ENCODE measurements at regions not wholly inside any gene's neighbourhood (a gene's known extent, or its start where the extent isn't known, plus 50 kb on each side); places are given as distances from the start of the nearest gene placed in this dataset.

- Histone ChIP-seq H3K4me3 (no peak overlapping the region), H3K4me1 (no peaks in the 10 kb centered on the region), H3K27ac (no peak overlapping the region), H3K36me3 (no peaks in the 10 kb centered on the region), H3K9me3 (no peaks in the 10 kb centered on the region), H3K27me3 (no peaks in the 10 kb centered on the region)
- no peak for DNase-seq
- no peak for TF ChIP-seq CTCF (IDR thresholded peaks at IDR 0.05)
- intact Hi-C loops (cut with DNase I), result no loop called here
- no peak for ATAC-seq
Observed at GRCh38 chr4:61085534-61085933, 114.6 kb upstream of the ADGRL3 start.

- ATAC-seq (no peak), DNase-seq (no peak)
- intact Hi-C loops (cut with DNase I), result no loop called here
- Histone ChIP-seq H3K36me3 (no peaks in the 10 kb centered on the region), H3K4me3 (no peak overlapping the region), H3K27me3 (no peaks in the 10 kb centered on the region), H3K27ac (no peak overlapping the region), H3K4me1 (no peaks in the 10 kb centered on the region), H3K9me3 (no peaks in the 10 kb centered on the region)
- no peak for TF ChIP-seq CTCF (IDR thresholded peaks at IDR 0.05)
Observed at GRCh38 chr4:61086357-61086756, 113.8 kb upstream of the ADGRL3 start.

- DNase-seq (no peak), ATAC-seq (no peak)
- no peak overlapping the region for H3K27ac ChIP-seq
- intact Hi-C loops (cut with DNase I), result no loop called here
- H3K27me3 ChIP-seq, result no peaks in the 10 kb centered on the region
- H3K4me1 ChIP-seq, result no peaks in the 10 kb centered on the region
- no peaks in the 10 kb centered on the region for H3K9me3 ChIP-seq
- TF ChIP-seq CTCF (IDR thresholded peaks at IDR 0.05), result no peak
- no peaks in the 10 kb centered on the region for H3K36me3 ChIP-seq
- no peak overlapping the region for H3K4me3 ChIP-seq
Observed at GRCh38 chr4:61086979-61087378, 113.1 kb upstream of the ADGRL3 start.

GRCh38 chr4:61094854-61095598 is 105.1 kb upstream of the ADGRL3 start:
- no peak for DNase-seq
- intact Hi-C loops (cut with DNase I), result no loop called here
- Histone ChIP-seq H3K9me3 (no peaks in the 10 kb centered on the region), H3K27me3 (no peaks in the 10 kb centered on the region), H3K4me1 (no peaks in the 10 kb centered on the region), H3K36me3 (no peaks in the 10 kb centered on the region), H3K27ac (no peak overlapping the region), H3K4me3 (no peak overlapping the region)
- no peak for TF ChIP-seq CTCF (IDR thresholded peaks at IDR 0.05)
- peak; percentile 54 for ATAC-seq

GRCh38 chr4:61128682-61129081 is 71.4 kb upstream of the ADGRL3 start:
- ATAC-seq, result no peak
- Histone ChIP-seq H3K27me3 (no peaks in the 10 kb centered on the region), H3K27ac (no peak overlapping the region), H3K36me3 (no peaks in the 10 kb centered on the region), H3K4me3 (no peak overlapping the region), H3K4me1 (no peaks in the 10 kb centered on the region), H3K9me3 (no peaks in the 10 kb centered on the region)
- intact Hi-C loops (cut with DNase I), result no loop called here
- no peak for DNase-seq
- no peak for TF ChIP-seq CTCF (IDR thresholded peaks at IDR 0.05)

- H3K27ac ChIP-seq, result no peak overlapping the region
- no peak for DNase-seq
- H3K4me1 ChIP-seq, result no peaks in the 10 kb centered on the region
- no peaks in the 10 kb centered on the region for H3K9me3 ChIP-seq
- intact Hi-C loops (cut with DNase I), result no loop called here
- no peak for TF ChIP-seq CTCF (IDR thresholded peaks at IDR 0.05)
- H3K27me3 ChIP-seq, result no peaks in the 10 kb centered on the region
- H3K4me3 ChIP-seq, result no peak overlapping the region
- H3K36me3 ChIP-seq, result no peaks in the 10 kb centered on the region
- no peak for ATAC-seq
Observed at GRCh38 chr4:61129971-61130370, 70.2 kb upstream of the ADGRL3 start.
